Astrocyte of the spinal cord (primary cell): ENCODE measurements at regions not wholly inside any gene's neighbourhood (a gene's known extent, or its start where the extent isn't known, plus 50 kb on each side); places are given as distances from the start of the nearest gene placed in this dataset.

Experiments used
- DNase-seq: peaks from one replicate; pipeline ENCODE4 v3.0.0; 2011; ENCODE audit warnings: low read depth, low spot score
- H3K4me3 ChIP-seq: 2 replicates; pipeline ENCODE4 v1.5.1; 2011; ENCODE audit warnings: low read depth, mild to moderate bottlenecking, low read length, moderate library complexity
- CTCF ChIP-seq: IDR thresholded peaks from 2 replicates; pipeline ENCODE4 v1.5.1; 2012; ENCODE audit warnings: low read depth, mild to moderate bottlenecking, low read length, inconsistent platforms
- in situ Hi-C: cut with HindIII; loops from 2 replicates; pipeline ENCODE4 v1.10.0; 2017; ENCODE audit warnings: low sequenced_read_pairs

DNA sequence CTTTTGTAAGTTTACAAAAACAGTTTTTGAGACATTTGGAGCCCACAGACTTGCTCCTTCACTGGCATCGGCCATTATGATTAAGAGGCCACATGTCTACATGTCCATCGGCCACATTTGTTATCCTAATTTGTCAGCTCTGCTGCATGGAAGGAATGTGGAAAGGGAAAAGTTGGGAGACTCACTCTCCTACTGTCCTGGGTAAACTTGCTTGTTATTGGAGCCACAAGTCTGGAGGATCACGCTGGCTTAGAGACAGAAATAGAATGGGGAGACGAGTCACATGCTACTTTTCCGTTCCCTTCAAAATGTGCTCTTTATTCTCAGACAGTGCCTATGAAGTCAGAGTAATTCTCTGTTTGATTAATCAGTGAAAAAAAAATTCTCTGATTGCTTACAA is 741.2 kb upstream of the PCDH9 start:
- no peak for DNase-seq
- no peak overlapping the region for H3K4me3 ChIP-seq
- TF ChIP-seq CTCF: no peak
- in situ Hi-C loops: no loop called here

- in situ Hi-C loops: no loop called here
- no peak for DNase-seq
- no peak overlapping the region for H3K4me3 ChIP-seq
- no peak for TF ChIP-seq CTCF
Observed at GRCh38 chr13:67967031-67967430, 736.9 kb upstream of the PCDH9 start.

DNA sequence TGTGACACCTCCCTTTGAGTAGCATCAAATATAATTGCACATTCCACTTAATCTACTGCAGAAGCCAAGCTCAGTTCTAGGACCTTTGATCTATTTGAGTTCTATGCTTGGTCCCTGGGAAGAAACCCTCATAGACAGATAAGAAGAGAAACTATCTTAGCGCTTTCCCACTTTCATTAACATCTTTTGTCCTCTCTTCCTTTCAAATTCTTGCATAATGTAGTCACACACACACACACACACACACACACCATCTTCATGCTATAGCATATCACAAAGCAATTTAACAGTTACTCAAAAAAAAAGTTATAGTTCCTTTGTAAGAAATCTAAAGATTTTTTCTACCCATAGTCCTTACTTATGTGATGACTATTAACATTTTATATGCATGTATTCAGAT is 735.9 kb upstream of the PCDH9 start:
- H3K4me3 ChIP-seq: no peak overlapping the region
- DNase-seq: no peak
- in situ Hi-C loops: no loop called here
- TF ChIP-seq CTCF: no peak

DNA sequence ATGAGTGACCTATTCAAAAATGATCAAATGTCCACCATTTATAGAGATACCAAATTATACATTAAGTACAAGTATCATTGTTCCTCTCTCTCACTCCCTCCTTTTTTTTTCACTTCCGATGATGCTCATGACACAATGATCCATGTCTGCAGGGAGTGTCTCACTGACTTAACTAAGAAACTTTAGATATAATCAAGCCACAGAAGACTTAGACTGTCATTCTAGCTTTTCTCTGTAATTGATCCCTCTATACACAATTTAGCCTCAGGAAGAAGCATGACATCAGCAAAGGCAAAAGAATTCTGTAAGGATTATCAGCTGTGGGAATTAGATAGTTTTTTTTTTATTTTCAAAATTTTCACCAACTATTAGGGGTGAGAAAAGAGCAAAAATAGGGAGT is 734.9 kb upstream of the PCDH9 start:
- in situ Hi-C loops: no loop called here
- no peak overlapping the region for H3K4me3 ChIP-seq
- TF ChIP-seq CTCF: no peak
- DNase-seq: no peak

GRCh38 chr13:67964091-67964490 is 734.0 kb upstream of the PCDH9 start:
- no peak overlapping the region for H3K4me3 ChIP-seq
- no peak for DNase-seq
- in situ Hi-C loops: no loop called here
- TF ChIP-seq CTCF: no peak

DNA sequence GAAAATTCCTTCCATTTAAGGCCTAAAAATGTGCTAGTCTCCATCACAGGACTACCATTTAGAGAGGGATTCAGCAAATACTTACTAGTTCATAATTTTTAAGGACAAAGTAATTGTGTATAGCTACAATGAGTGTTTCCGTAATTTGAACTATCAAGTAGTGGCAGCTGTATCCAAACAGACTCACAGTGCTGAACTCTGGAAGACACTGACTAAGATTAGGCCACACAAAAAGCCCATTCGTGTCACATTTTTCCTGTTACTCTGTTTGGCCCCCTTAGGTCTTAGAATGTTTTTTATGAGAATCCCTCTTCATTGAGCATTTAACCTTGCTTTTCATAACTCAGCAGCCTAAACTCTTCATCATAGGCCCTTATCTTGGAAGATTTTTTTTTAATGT is 731.2 kb upstream of the PCDH9 start:
- in situ Hi-C loops: no loop called here
- no peak overlapping the region for H3K4me3 ChIP-seq
- no peak for DNase-seq
- TF ChIP-seq CTCF: no peak

- in situ Hi-C loops: no loop called here
- H3K4me3 ChIP-seq: no peak overlapping the region
- no peak for DNase-seq
- TF ChIP-seq CTCF: no peak
Observed at GRCh38 chr13:67951431-67951830, 721.3 kb upstream of the PCDH9 start.
